ENCODE measurements at regions not wholly inside any gene's neighbourhood (a gene's known extent, or its start where the extent isn't known, plus 50 kb on each side); places are given as distances from the start of the nearest gene placed in this dataset.

GRCh38 chr13:90719461-90719860, 628.0 kb upstream of the MIR17HG start:
- TF ChIP-seq CTCF (IDR thresholded peaks at IDR 0.05; ENCODE audit: insufficient read depth, low read length, poor library complexity, severe bottlenecking) (no peak), EZH2phosphoT487 (conservative IDR thresholded peaks at IDR 0.05; ENCODE audit: low read length) (no peak)
